ENCODE measurements at regions not wholly inside any gene's neighbourhood (a gene's known extent, or its start where the extent isn't known, plus 50 kb on each side); places are given as distances from the start of the nearest gene placed in this dataset.

- no peak for TF ChIP-seq ZFX (IDR thresholded peaks at IDR 0.05)
- TF ChIP-seq CTCF (conservative IDR thresholded peaks at IDR 0.05) = no peak
- H3K27ac ChIP-seq = no peak overlapping the region
Measured at GRCh38 chr15:53448232-53449015, 311.0 kb downstream of the WDR72 start.

- TF ChIP-seq CTCF (conservative IDR thresholded peaks at IDR 0.05) (no peak), ZFX (IDR thresholded peaks at IDR 0.05) (no peak)
- no peak overlapping the region for H3K27ac ChIP-seq
Measured at GRCh38 chr15:53447742-53448141, 311.7 kb downstream of the WDR72 start.

GRCh38 chr15:53447053-53447574 lies 312.3 kb downstream of the WDR72 start:
- TF ChIP-seq ZFX (IDR thresholded peaks at IDR 0.05) = no peak
- TF ChIP-seq CTCF (conservative IDR thresholded peaks at IDR 0.05) = no peak
- H3K27ac ChIP-seq = no peak overlapping the region

GRCh38 chr15:53446376-53446775 lies 313.1 kb downstream of the WDR72 start:
- TF ChIP-seq CTCF (conservative IDR thresholded peaks at IDR 0.05) (no peak), ZFX (IDR thresholded peaks at IDR 0.05) (no peak)
- H3K27ac ChIP-seq = no peak overlapping the region

GRCh38 chr15:53445531-53445930 lies 313.9 kb downstream of the WDR72 start:
- no peak overlapping the region for H3K27ac ChIP-seq
- TF ChIP-seq CTCF (conservative IDR thresholded peaks at IDR 0.05) (no peak), ZFX (IDR thresholded peaks at IDR 0.05) (no peak)

GRCh38 chr15:53437985-53438841 lies 321.2 kb downstream of the WDR72 start:
- TF ChIP-seq ZFX (IDR thresholded peaks at IDR 0.05) (no peak), CTCF (conservative IDR thresholded peaks at IDR 0.05) (no peak)
- H3K27ac ChIP-seq = no peak overlapping the region

- no peak overlapping the region for H3K27ac ChIP-seq
Measured at GRCh38 chr15:53437366-53437765, 322.1 kb downstream of the WDR72 start.

More at GRCh38 chr15:53437366-53437765, 322.1 kb downstream of the WDR72 start:
- no peak for TF ChIP-seq ZFX (IDR thresholded peaks at IDR 0.05)
- TF ChIP-seq CTCF (conservative IDR thresholded peaks at IDR 0.05) = no peak

Measured in C4-2B (cell line).